Right lobe of liver (tissue), 6 donors: ENCODE measurements at regions not wholly inside any gene's neighbourhood (a gene's known extent, or its start where the extent isn't known, plus 50 kb on each side); places are given as distances from the start of the nearest gene placed in this dataset.

Experiments used
- ATAC-seq, 4 donors: fragments of 200-7000 bp; cut with Tn5 transposase; one replicate each; pipeline ENCODE4 v1.9.1; 2020; ENCODE audit warnings: mild to moderate bottlenecking in 4 of 4, moderate library complexity in 4 of 4
- DNase-seq, 3 donors: peaks; one replicate each; pipeline ENCODE4 v3.0.0-alpha.2; 2020
- H3K27ac ChIP-seq, 3 donors: fragments of 200-600 bp; one replicate each; pipeline ENCODE4 v1.8.0; 2022
- H3K27me3 ChIP-seq, 2 donors: fragments of 200-600 bp; one replicate each; pipeline ENCODE4 v1.8.0; 2022
- H3K36me3 ChIP-seq, 4 donors: fragments of 200-600 bp; sonication (generic) in 1 of 4; one replicate each; pipeline versions ENCODE4 v1.5.1 to v1.8.0; 2017 to 2022; ENCODE audit warnings: control low read depth in 1 of 4
- H3K4me1 ChIP-seq, 4 donors: fragments of 200-600 bp; sonication (generic) in 1 of 4; one replicate each; pipeline versions ENCODE4 v1.5.1 to v1.8.0; 2017 to 2022; ENCODE audit warnings: control low read depth in 1 of 4
- H3K4me3 ChIP-seq, 3 donors: fragments of 200-600 bp; one replicate each; pipeline ENCODE4 v1.8.0; 2022
- H3K9me3 ChIP-seq, 4 donors: fragments of 200-600 bp; sonication (generic) in 1 of 4; one replicate each; pipeline versions ENCODE4 v1.5.1 to v1.8.0; 2017 to 2022; ENCODE audit warnings: control low read depth in 1 of 4
- CTCF ChIP-seq, 4 donors: fragments of 200-600 bp in 3 of 4; fragments of 450-650 bp in 1 of 4; IDR thresholded peaks; one replicate each; pipeline versions ENCODE4 v1.5.1 to v1.8.0; 2016 to 2022; ENCODE audit warnings: antibody characterized with exemption in 4 of 4, mild to moderate bottlenecking in 2 of 4
- POLR2A ChIP-seq: fragments of 450-650 bp; IDR thresholded peaks from one replicate; pipeline ENCODE4 v1.6.1; 2017; ENCODE audit warnings: antibody characterized with exemption, mild to moderate bottlenecking
- WGBS: methylation state at CpG from one replicate; pipeline ENCODE4 v1.1.6; 2018; ENCODE audit warnings: low coverage, low lambda C conversion rate; ENCODE audit not compliant: insufficient coverage; ENCODE audit errors: missing lambda C conversion rate; 5-methylcytosine and 5-hydroxymethylcytosine counted together
- intact Hi-C, 2 donors: fragments of 100-400 bp; cut with DNase I; formaldehyde crosslinking; loops; one replicate each; pipeline versions ENCODE4 v1.11.2 to v1.14.1; 2022
- donor health status: DM: no; HTN: yes; CAD: no.
- donor health status: DM: no; HTN: no; CAD: no.
- donor health status: DM: no; HTN: no; CAD: no.
- donor health status: DM: no; HTN: yes; CAD: no.
- donor health status: DM: no; HTN: yes; CAD: no.

GRCh38 chr7:17150018-17150417 lies 148.4 kb upstream of the AHR start:
- no peaks in the 10 kb centered on the region for H3K9me3 ChIP-seq
- no peak overlapping the region for H3K4me3 ChIP-seq
- 90% methylated on average over 1 of the region's 1 CpG for WGBS
- H3K27me3 ChIP-seq: no peaks in the 10 kb centered on the region
- DNase-seq (no peak), ATAC-seq (no peak)
- no peak for TF ChIP-seq CTCF (IDR thresholded peaks at IDR 0.05)
- TF ChIP-seq POLR2A: no peak
- H3K4me1 ChIP-seq: no peaks in the 10 kb centered on the region
- H3K27ac ChIP-seq: no peak overlapping the region
- peaks cover 0 to 3% (median 0%) of the 10 kb centered on the region in 4 donors for H3K36me3 ChIP-seq
- intact Hi-C loops: no loop called here

DNA sequence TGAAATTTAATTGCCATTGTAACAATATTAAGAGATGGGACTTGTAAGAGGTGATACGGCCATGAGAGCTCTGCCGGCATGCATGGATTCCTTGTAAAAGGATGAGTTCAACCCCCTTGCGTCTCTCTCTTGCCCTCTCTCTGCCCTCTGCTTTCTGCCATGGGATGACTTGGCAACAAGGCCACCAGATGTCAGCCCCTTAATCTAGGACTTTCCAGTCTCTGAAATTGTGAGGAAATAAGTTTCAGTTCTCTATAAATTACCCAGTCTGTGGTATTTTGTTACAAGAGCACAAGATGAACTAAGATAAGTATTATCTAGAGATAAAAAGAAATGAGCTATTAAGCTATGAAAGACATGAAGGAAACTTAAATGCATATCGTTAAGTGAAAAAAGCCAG lies 145.7 kb upstream of the AHR start:
- ATAC-seq (peak in 2 of 4 donors; percentile 45 to 58), DNase-seq (no peak)
- peaks cover 0 to 3% (median 0%) of the 10 kb centered on the region in 4 donors for H3K36me3 ChIP-seq
- WGBS: 71% methylated on average over 4 of the region's 4 CpGs
- H3K4me3 ChIP-seq: no peak overlapping the region
- no peaks in the 10 kb centered on the region for H3K4me1 ChIP-seq
- TF ChIP-seq CTCF (IDR thresholded peaks at IDR 0.05) (no peak), POLR2A (no peak)
- H3K27ac ChIP-seq: no peak overlapping the region
- intact Hi-C loops: no loop called here
- H3K9me3 ChIP-seq: no peaks in the 10 kb centered on the region
- no peaks in the 10 kb centered on the region for H3K27me3 ChIP-seq

DNA sequence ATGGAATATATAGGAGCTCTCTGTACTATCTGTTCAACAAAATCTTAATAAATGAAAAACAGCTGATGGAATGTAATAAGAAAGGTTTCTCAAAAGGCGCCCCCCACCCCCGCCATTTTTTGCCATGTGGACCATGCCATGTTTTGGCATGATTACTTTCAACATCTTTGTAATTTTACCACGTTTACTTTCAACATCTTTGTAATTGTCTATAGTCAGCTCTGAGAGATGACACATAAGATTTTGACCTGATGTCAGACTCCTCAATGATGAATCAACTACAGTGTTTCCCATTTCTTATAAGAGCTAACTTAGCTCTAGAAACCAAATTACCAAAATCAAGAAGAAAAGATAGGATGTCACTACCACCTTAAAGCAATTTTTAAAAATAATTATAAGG lies 144.9 kb upstream of the AHR start:
- WGBS: 71% methylated on average over 3 of the region's 3 CpGs
- intact Hi-C loops: no loop called here
- H3K27me3 ChIP-seq: no peaks in the 10 kb centered on the region
- H3K27ac ChIP-seq: no peak overlapping the region
- peaks cover 0 to 3% (median 0%) of the 10 kb centered on the region in 4 donors for H3K36me3 ChIP-seq
- TF ChIP-seq CTCF (IDR thresholded peaks at IDR 0.05) (no peak), POLR2A (no peak)
- no peaks in the 10 kb centered on the region for H3K4me1 ChIP-seq
- no peak for ATAC-seq
- no peak for DNase-seq
- no peaks in the 10 kb centered on the region for H3K9me3 ChIP-seq
- no peak overlapping the region for H3K4me3 ChIP-seq

- no peaks in the 10 kb centered on the region for H3K9me3 ChIP-seq
- ATAC-seq (no peak), DNase-seq (no peak)
- H3K4me3 ChIP-seq: no peak overlapping the region
- H3K36me3 ChIP-seq: peaks cover 0 to 3% (median 0%) of the 10 kb centered on the region in 4 donors
- peaks cover 0 to 6% (median 0%) of the 10 kb centered on the region in 4 donors for H3K4me1 ChIP-seq
- no peak overlapping the region for H3K27ac ChIP-seq
- H3K27me3 ChIP-seq: no peaks in the 10 kb centered on the region
- intact Hi-C loops: no loop called here
- TF ChIP-seq CTCF (IDR thresholded peaks at IDR 0.05) (no peak), POLR2A (no peak)
Observed at GRCh38 chr7:17155529-17155928, 142.9 kb upstream of the AHR start.

DNA sequence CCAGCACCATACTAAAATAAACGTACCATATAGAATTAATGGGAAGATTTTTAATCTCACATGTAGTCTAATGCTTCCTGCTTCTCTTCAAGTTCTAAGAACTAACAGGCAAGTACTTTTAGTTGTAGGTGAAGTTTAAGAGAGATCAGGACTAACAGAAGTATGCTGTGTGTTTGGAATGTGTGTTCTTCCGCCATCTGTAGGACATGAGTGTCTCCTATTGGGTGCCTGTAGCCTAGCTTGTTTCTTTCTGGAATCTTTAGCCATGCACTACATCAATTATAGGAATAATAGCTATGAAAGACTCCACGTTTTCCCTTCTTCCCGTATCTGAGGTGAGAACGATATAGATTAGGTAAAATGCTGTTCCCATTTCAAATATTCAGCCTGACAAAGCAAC lies 140.2 kb upstream of the AHR start:
- H3K4me3 ChIP-seq: no peak overlapping the region
- intact Hi-C loops: no loop called here
- no peak for TF ChIP-seq POLR2A
- TF ChIP-seq CTCF (IDR thresholded peaks at IDR 0.05): peak in 1 of 4 donors; percentile 3
- no peaks in the 10 kb centered on the region for H3K27me3 ChIP-seq
- H3K27ac ChIP-seq: no peak overlapping the region
- ATAC-seq (no peak), DNase-seq (no peak)
- H3K4me1 ChIP-seq: peaks cover 0 to 8% (median 0%) of the 10 kb centered on the region in 4 donors
- no peaks in the 10 kb centered on the region for H3K9me3 ChIP-seq
- 93% methylated on average over 5 of the region's 5 CpGs for WGBS
- H3K36me3 ChIP-seq: peaks cover 0 to 3% (median 0%) of the 10 kb centered on the region in 4 donors
